ENCODE measurements at regions not wholly inside any gene's neighbourhood (a gene's known extent, or its start where the extent isn't known, plus 50 kb on each side); places are given as distances from the start of the nearest gene placed in this dataset.

GRCh38 chr6:37101991-37102298 lies 68.0 kb upstream of the PIM1 start:
- no peak for DNase-seq
- Histone ChIP-seq H3K9me3 (no peaks in the 10 kb centered on the region), H3K36me3 (no peaks in the 10 kb centered on the region), H3K27me3 (no peaks in the 10 kb centered on the region), H3K4me1 (peaks cover 22 to 23% of the 10 kb centered on the region in 2 donors), H3K4me3 (replicated peaks in 1 of 3) (peak overlapping the region in 1 of 3 donors; percentile 18), H3K27ac (peak overlapping the region; percentile 77 to 93 (median 83))
- 59 to 60% methylated on average over 5 of the region's 5 CpGs for WGBS, 2 donors
- TF ChIP-seq POLR2A (IDR thresholded peaks at IDR 0.05) = no peak
- TF ChIP-seq CTCF (IDR thresholded peaks at IDR 0.05) = no peak
- intact Hi-C loops (cut with DNase I) = loop anchor here (10.0 kb wide), 1 partner anchor 63 kb away; no protein-coding TSS in a partner anchor

- Histone ChIP-seq H3K9me3 (no peaks in the 10 kb centered on the region), H3K36me3 (no peaks in the 10 kb centered on the region), H3K4me1 (peaks cover 22 to 23% of the 10 kb centered on the region in 2 donors), H3K27ac (peak overlapping the region; percentile 77 to 93 (median 83)), H3K4me3 (replicated peaks in 1 of 3) (peak overlapping the region in 1 of 3 donors; percentile 18), H3K27me3 (no peaks in the 10 kb centered on the region)
- intact Hi-C loops (cut with DNase I) = loop anchor here (10.0 kb wide), 1 partner anchor 62 kb away; no protein-coding TSS in a partner anchor
- 3 to 4% methylated on average over 10 to 16 of the region's 36 CpGs for WGBS, 2 donors
- TF ChIP-seq POLR2A (IDR thresholded peaks at IDR 0.05) (peak in 1 of 2 donors; percentile 77), CTCF (IDR thresholded peaks at IDR 0.05) (no peak)
- peak; percentile 94 to 95 for DNase-seq
Measured at GRCh38 chr6:37102299-37103168, 67.4 kb upstream of the PIM1 start.

GRCh38 chr6:37103169-37104039 lies 66.5 kb upstream of the PIM1 start:
- DNase-seq = peak; percentile 87 to 91
- TF ChIP-seq POLR2A (IDR thresholded peaks at IDR 0.05) (no peak), CTCF (IDR thresholded peaks at IDR 0.05) (no peak)

GRCh38 chr6:37104824-37105147 lies 65.2 kb upstream of the PIM1 start:
- no peaks in the 10 kb centered on the region for H3K36me3 ChIP-seq
- H3K4me3 ChIP-seq (replicated peaks in 1 of 3) = no peak overlapping the region
- DNase-seq = no peak
- TF ChIP-seq CTCF (IDR thresholded peaks at IDR 0.05) (no peak), POLR2A (IDR thresholded peaks at IDR 0.05) (no peak)
- H3K27ac ChIP-seq = peak overlapping the region in 2 of 3 donors; percentile 77 to 83
- intact Hi-C loops (cut with DNase I) = loop anchor here (10.0 kb wide), 1 partner anchor 60 kb away; no protein-coding TSS in a partner anchor
- no peaks in the 10 kb centered on the region for H3K9me3 ChIP-seq
- peaks cover 25 to 28% of the 10 kb centered on the region in 2 donors for H3K4me1 ChIP-seq
- no peaks in the 10 kb centered on the region for H3K27me3 ChIP-seq
- 90 to 96% methylated on average over 2 of the region's 2 CpGs for WGBS, 2 donors

More at GRCh38 chr6:37103169-37104039, 66.5 kb upstream of the PIM1 start:
- intact Hi-C loops (cut with DNase I) = loop anchor here (10.0 kb wide), 1 partner anchor 61 kb away; no protein-coding TSS in a partner anchor
- Histone ChIP-seq H3K27ac (peak overlapping the region; percentile 77 to 93 (median 83)), H3K36me3 (no peaks in the 10 kb centered on the region), H3K4me3 (replicated peaks in 1 of 3) (peak overlapping the region in 1 of 3 donors; percentile 18), H3K4me1 (peaks cover 22 to 23% of the 10 kb centered on the region in 2 donors), H3K27me3 (no peaks in the 10 kb centered on the region), H3K9me3 (no peaks in the 10 kb centered on the region)
- WGBS, 2 donors = 15 to 18% methylated on average over 10 of the region's 10 CpGs

Measured in thyroid gland (tissue), 4 donors.